ENCODE measurements at regions not wholly inside any gene's neighbourhood (a gene's known extent, or its start where the extent isn't known, plus 50 kb on each side); places are given as distances from the start of the nearest gene placed in this dataset.

DNA sequence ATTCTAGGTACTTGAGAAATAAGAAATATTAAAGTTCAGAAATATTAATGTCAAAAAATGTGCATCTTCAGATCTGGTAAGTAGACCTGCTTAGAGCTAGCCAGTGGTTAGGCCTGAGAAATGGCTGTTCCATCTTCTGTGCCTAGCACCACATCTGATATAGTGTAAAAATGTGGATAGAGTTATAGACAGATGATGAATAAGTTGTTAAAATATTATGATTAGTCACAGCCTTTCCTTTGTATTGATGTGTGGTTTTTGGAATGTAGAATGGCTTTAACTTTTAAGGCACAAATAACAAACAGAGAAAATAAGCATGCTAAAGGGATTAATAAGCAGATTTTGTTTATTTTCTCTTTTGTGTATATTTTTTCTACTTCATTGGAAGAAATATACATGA lies 133.5 kb upstream of the NUDT6 start:
- TF ChIP-seq, protein P1, sequence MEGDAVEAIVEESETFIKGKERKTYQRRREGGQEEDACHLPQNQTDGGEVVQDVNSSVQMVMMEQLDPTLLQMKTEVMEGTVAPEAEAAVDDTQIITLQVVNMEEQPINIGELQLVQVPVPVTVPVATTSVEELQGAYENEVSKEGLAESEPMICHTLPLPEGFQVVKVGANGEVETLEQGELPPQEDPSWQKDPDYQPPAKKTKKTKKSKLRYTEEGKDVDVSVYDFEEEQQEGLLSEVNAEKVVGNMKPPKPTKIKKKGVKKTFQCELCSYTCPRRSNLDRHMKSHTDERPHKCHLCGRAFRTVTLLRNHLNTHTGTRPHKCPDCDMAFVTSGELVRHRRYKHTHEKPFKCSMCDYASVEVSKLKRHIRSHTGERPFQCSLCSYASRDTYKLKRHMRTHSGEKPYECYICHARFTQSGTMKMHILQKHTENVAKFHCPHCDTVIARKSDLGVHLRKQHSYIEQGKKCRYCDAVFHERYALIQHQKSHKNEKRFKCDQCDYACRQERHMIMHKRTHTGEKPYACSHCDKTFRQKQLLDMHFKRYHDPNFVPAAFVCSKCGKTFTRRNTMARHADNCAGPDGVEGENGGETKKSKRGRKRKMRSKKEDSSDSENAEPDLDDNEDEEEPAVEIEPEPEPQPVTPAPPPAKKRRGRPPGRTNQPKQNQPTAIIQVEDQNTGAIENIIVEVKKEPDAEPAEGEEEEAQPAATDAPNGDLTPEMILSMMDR (IDR thresholded peaks at IDR 0.05): no peak
- no peak for TF ChIP-seq POLR2A (IDR thresholded peaks at IDR 0.05)

Measured in heart left ventricle (tissue), 13 donors.